Astrocyte of the spinal cord (primary cell): ENCODE measurements at regions not wholly inside any gene's neighbourhood (a gene's known extent, or its start where the extent isn't known, plus 50 kb on each side); places are given as distances from the start of the nearest gene placed in this dataset.

Experiments
- DNase-seq: peaks from one replicate; pipeline ENCODE4 v3.0.0; 2011; ENCODE audit warnings: low read depth, low spot score
- H3K4me3 ChIP-seq: 2 replicates; pipeline ENCODE4 v1.5.1; 2011; ENCODE audit warnings: low read depth, mild to moderate bottlenecking, low read length, moderate library complexity
- CTCF ChIP-seq: IDR thresholded peaks from 2 replicates; pipeline ENCODE4 v1.5.1; 2012; ENCODE audit warnings: low read depth, mild to moderate bottlenecking, low read length, inconsistent platforms
- in situ Hi-C: cut with HindIII; loops from 2 replicates; pipeline ENCODE4 v1.10.0; 2017; ENCODE audit warnings: low sequenced_read_pairs

DNA sequence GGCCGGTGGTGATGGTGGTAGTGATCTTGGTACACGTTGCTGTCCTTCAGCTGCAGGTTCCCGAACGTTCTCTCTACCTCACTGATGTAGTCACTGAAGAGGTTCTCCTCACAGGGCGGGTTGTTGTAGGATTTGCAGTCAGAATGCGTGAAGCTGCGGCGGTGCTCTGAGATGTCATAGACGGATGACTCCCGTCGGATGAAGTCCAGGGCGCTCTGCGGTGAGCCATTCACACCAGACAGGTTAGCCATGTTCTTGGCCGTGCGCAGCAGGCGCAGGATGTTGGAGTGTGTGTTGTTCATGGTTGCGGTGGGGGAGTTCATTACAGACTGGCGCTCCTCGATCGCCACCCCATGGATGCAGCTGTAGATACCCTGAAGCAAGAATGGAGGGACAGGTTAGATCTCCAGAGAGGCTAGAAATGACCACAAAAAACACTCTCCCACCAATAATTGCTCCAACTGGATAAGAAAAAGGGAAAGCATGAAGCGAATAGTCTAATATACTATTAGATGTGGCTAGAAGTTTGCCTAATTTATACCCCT is 367.8 kb downstream of the EMP1 start:
- no peak for DNase-seq
- H3K4me3 ChIP-seq: no peak overlapping the region
- TF ChIP-seq CTCF: no peak
- in situ Hi-C loops: no loop called here

DNA sequence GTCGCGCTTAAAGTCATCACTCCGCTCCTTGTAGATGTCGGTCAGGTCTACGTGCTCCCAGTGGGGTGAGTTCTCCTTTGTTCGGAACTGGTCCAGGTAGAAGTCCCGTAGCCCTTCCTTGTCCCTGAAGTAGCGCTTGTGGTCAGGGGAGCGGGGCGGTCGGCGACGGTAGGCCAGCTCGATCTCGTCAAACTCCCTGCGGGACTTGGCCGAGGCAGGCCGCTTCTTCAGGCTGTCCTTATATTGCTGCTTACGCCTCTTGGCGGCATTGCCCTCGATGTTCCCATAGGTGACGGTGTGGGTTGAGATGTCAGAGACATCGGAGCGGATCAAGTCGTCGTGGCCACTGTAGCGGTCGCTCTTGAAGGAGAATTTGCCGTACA is 367.2 kb downstream of the EMP1 start:
- H3K4me3 ChIP-seq: no peak overlapping the region
- no peak for TF ChIP-seq CTCF
- no peak for DNase-seq
- in situ Hi-C loops: no loop called here

- in situ Hi-C loops: no loop called here
- DNase-seq: no peak
- no peak overlapping the region for H3K4me3 ChIP-seq
- TF ChIP-seq CTCF: no peak
Measured at GRCh38 chr12:13562915-13563742, 366.6 kb downstream of the EMP1 start.

DNA sequence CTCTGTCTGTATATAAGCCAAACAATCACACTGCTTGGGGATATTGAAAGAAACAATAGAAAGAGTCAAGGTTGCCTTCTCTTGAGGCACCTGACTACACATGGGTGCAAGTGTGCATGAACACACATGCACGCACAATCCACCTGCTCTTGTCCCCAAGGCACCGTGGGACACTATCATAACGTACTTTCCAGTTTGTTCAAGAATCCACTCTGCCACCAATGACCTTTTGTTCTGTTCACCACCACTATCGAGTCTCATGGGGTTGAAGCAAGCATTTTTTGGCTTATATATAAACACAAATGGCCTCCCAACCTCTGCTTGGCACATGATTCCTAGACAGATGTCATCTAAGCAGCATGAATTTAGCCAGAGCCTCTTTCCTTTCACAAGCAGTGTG is 365.4 kb downstream of the EMP1 start:
- TF ChIP-seq CTCF: no peak
- no peak for DNase-seq
- no peak overlapping the region for H3K4me3 ChIP-seq
- in situ Hi-C loops: no loop called here

GRCh38 chr12:13559318-13559978 is 362.9 kb downstream of the EMP1 start:
- in situ Hi-C loops: no loop called here
- TF ChIP-seq CTCF: no peak
- no peak for DNase-seq
- no peak overlapping the region for H3K4me3 ChIP-seq

- DNase-seq: no peak
- H3K4me3 ChIP-seq: no peak overlapping the region
- in situ Hi-C loops: no loop called here
Measured at GRCh38 chr12:13552830-13553229, 356.3 kb downstream of the EMP1 start.

More at GRCh38 chr12:13552830-13553229, 356.3 kb downstream of the EMP1 start:
- no peak for TF ChIP-seq CTCF
